Stimulated activated CD4-positive, alpha-beta T cell treated with anti-CD3 and anti-CD28 coated beads, Interleukin-2, amount 100 ng/mL, for 4 hours (primary cell): ENCODE measurements at regions not wholly inside any gene's neighbourhood (a gene's known extent, or its start where the extent isn't known, plus 50 kb on each side); places are given as distances from the start of the nearest gene placed in this dataset.

Experiments used
- DNase-seq: peaks from one replicate; pipeline ENCODE4 v3.0.0-alpha.2; 2020; ENCODE audit warnings: low read depth

- no peak for DNase-seq
Observed at GRCh38 chr6:8579372-8579771, 144.0 kb upstream of the SLC35B3 start.

DNA sequence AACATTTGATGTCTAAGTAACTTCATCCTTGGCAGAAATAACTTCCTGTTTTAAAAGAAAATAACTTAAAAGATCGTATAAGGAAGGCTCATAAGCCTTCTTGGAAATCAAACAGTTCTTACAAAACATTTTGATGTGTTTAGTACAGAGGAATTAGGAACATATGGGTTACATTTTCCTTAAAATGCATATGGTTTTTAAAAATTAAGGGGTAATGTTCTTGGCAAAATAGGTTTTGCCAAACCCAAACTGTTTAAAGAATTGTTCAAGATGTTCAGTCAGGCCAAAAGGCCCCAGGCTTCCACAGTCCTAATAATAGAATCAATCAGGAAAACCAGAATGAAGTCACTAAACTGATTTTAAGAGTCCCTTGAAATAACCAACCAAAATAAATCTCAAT lies 142.7 kb upstream of the SLC35B3 start:
- DNase-seq: no peak

GRCh38 chr6:8574749-8575468 lies 139.6 kb upstream of the SLC35B3 start:
- DNase-seq: no peak

DNA sequence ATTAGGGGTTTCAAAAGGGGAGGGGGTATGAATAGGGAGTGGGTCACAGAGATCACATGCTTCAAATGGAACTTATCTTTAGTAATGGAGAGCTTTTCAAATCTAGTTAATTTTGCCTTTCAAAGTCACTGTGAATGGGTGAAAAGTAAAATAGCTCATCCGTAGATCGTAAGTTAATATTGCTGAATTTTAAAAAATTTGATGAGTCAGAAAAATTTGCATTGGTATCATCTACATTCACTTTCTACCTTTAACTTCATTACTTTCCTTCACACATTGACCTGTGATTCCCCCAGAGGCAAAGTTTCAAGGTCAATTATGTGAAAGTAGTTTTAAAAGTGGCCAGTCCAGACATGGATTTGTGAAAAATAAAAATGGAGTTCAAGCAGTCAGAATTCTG lies 139.0 kb upstream of the SLC35B3 start:
- DNase-seq: no peak

DNA sequence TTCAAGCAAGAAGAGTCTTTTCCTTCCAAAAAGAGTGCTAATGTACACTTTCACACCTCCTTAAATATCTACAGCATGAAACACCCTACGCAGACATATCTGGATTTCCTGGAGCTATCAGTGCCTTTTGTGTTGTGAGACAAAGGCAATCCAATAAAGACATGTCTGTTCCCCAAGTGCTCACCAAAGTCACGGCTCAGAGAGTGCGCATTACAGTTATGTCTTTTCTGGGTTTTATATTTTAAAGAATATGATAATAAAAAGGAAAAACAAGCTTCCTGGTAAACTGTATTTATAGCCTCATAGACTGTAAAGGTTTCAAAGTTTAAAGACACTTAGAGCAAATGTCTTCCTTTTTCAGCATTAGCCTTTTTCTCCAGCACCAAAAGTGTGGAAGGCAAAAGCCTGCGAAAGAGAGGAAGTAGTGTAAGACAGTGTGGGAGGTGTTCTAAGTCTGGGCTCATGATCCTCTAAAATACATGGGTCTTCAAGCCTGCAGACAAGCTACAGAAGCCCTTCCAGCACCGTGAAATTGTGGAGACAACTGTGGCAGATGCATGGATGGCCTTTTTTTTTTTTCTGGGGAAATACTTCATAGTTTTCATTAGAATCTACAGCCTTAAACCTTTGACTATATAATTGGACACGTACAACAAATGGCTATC lies 135.0 kb upstream of the SLC35B3 start:
- DNase-seq: no peak

- DNase-seq: no peak
Observed at GRCh38 chr6:8562125-8562524, 126.8 kb upstream of the SLC35B3 start.

- DNase-seq: no peak
Observed at GRCh38 chr6:8558953-8559352, 123.6 kb upstream of the SLC35B3 start.

DNA sequence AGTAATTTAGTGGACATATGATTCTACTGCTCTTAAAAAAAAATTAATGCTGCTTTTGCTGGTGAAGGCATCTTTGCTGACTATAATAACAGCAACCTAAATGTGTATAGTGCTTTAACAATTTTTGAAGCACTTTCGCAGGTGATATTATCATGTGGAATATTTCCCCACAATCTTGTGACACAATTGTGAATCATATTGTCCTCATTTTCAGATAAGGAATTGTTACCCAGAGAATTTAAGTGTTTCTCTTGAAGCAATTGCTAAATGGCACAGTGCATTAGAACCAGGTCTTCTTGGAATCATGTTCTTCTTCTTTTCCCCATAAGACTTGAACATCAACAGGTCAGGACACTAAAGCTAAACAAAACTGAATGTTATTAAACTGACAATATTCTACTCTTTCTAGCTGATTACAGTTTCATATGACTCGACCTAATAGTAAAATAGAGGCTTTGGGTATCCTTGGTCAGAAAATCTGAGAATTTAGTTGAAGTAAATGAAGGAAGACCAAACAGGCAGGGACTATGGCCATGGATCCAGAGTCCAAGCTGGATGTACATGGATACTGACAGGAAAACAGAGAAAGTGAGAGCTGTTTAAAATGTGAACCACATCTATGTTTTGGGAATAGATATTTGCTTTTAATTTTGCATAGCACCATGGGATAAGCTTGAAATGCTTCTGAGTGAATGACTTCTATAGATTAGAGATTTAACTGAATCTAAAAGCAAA lies 121.8 kb upstream of the SLC35B3 start:
- no peak for DNase-seq

- DNase-seq: no peak
Observed at GRCh38 chr6:8556370-8557013, 121.1 kb upstream of the SLC35B3 start.

DNA sequence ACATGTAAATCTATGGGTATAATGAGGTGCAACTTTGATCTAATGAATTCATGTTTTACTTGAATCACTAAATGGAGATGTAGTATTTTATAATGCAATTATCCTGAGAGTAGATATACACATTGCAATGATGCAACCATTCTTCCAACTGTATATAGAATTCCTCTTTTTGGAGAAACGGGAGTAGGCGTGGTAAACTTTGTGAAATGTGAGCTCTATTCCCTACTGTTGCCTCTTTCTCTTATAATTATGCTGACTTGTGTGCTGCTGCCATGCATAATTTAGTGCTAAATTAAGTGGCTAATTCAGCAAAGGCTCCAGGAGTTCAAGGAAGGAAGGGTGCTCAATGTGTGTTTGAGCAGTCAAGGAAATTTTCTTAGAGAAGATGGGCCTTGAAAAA lies 116.6 kb upstream of the SLC35B3 start:
- no peak for DNase-seq

DNA sequence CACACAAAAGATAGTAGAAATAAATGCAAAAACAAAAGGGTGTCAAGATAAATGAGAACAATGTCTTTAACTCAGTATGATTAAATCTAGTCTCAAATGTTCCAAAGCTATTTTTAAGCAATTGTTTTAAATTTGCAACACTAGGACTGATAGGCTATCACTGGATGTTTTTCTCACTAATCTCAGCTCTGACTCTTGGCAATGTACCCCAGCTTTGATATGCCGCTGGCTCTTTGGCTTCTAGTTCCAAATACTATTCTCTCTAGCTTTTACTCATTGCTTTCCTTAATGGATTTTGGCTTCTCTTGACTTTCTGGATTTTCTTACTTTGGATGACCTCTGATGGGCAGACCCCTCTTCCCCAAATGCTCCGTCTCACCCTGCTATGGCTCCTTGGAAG lies 116.0 kb upstream of the SLC35B3 start:
- DNase-seq: no peak

DNA sequence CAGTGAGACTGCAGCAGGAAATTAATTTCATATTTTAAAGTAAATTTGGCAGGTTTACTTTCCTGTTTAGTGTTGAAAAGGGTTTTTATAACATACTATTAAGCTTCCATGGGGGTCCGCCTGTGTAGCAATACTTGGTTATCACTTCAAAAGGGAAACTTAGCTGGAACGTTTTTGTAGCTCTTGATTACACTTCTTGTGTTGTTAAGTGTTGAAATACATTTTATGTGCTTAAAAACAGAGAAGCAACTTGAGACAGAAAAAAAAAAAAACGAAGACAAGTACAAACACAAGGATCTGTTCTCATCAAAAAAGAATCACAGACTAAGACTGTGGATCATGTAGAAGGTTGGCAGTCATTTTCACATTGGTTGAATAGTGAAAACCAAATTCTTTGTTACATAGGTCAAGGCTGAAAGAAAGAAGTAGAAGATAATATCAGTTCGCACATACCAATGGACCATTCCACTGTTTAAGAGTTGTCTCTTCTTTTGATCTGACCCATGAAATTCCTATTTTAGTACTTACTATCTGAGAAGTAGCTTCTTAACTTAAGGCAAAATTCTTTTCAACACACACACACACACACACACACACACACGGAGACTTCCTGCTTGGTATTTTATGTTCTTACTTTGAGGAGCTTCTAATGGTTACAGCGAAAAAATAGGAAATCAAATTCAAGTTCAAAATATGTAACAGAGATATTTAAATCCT lies 113.9 kb upstream of the SLC35B3 start:
- no peak for DNase-seq

DNA sequence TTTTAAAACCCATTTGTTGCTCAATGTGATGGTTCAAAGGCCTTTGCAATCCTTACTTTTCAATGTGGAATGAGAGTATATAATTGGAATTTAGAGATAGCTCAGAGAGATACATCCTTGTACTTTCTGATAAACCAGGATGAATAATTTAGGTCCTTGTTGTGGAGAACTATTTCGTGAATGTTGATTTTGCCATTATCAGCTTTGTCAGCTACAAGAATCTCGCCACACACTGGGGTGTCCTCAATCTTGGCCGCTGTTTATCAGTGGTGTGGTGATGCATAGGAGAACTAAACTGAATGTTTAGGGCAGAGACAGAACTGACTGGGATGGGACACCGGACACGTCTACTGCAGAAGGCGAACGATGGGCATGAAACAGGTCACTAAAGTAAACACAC lies 111.2 kb upstream of the SLC35B3 start:
- no peak for DNase-seq

- no peak for DNase-seq
Observed at GRCh38 chr6:8545336-8545735, 110.0 kb upstream of the SLC35B3 start.

- DNase-seq: no peak
Observed at GRCh38 chr6:8543714-8544113, 108.4 kb upstream of the SLC35B3 start.

DNA sequence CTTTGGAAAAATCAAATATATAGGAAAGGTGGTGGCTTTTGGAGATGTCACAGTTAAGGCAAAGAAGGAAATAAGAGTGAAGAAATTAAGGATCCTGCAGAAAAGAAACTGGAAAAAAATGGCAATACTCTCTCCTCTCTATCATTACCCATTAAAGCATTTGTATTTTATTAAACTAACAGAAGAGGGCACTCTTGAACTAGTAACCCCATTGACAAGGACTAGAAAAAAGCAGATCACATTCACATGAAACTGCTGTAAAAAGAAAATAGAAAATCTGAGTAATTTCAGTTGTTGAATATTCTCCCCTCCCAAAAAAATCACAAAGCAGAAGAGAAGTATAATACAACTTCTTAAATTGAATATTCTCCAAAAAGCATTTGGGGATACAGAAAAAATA lies 104.1 kb upstream of the SLC35B3 start:
- no peak for DNase-seq

- no peak for DNase-seq
Observed at GRCh38 chr6:8536122-8536521, 100.8 kb upstream of the SLC35B3 start.

- DNase-seq: no peak
Observed at GRCh38 chr6:8535519-8535918, 100.2 kb upstream of the SLC35B3 start.

DNA sequence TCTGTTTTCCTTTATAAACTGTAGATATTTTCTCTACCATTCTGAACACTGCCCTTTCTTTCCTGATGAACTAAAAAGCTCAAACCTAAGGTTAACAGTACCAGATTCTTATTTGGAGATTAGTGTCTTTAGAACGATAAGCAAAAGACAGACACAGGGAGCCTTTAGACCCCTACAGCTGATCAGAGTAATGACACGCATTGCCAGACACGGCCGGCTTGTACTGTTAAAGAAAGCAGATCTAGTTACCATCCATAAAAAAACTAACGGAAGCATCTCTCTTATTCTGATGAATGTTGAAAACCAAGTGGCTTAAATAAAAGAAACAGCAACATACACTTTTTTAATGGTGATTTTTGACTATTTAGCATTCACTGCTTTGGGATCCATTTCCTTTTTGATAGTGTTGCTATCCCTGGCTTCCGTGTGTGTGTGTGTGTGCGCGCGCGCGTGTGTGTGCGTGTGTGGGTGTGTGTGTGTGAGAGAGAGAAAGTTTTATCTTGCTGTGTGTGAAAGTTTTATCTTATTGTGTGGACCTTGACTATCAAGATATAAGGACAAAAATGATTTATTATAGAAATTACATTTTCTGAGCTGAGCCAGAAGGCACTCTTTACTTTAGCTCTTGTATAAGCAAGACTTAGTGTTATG lies 95.6 kb upstream of the SLC35B3 start:
- DNase-seq: no peak

DNA sequence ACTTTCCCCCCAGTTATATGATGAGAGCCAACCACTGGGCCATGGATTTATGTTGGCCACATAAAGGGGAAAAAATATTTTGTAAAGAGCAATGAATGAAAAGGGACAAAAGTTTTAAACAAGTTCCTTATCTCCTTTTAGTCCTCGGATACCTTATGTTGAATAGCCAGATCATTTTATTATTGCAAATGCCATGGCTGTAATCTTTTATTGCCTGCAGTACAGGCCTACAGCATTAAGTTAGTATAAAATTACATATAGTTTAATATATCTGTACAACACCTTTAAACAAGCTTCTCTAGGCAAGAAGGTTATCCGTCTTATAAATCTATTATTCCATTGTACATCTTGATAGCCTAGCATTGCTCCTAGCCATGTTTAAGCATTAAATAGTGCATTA lies 93.9 kb upstream of the SLC35B3 start:
- DNase-seq: no peak

DNA sequence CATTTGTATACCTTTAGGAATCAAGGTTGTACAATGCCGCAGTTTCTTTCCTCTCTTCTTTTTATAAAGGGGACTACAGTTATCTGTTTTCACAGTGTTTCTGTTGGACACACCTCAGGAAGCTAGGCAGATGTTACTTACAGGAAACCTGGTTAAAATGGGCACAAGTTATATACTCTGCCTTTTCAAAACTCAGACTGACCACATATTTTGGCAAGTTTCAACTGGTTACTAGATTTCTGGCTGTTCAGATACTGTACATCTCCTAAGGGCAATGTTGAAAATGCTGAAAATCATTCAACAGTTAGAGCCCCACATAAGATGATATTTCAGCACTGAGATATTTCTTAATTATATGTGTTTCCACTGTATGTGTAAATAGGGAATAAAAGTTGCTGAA lies 92.5 kb upstream of the SLC35B3 start:
- no peak for DNase-seq

DNA sequence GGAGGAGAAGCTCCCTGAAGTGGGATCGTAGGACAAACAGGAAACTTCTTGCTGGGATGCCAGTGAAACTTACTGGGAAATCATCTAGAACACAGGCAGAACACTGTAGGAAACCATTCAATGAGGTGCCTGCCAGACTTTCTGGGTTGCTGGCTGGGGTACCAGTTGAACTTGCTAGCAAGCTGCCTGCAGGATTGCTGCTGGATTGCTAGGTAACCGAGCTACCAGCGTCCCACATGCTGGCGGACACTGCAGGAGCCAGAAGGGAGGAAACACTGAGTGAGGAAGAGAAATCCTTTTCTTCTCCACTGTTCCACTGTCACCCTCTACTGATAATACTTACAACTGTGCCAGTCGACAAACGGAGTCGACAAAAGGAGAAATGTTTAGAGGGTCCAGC lies 91.3 kb upstream of the SLC35B3 start:
- no peak for DNase-seq
